ENCODE measurements at regions not wholly inside any gene's neighbourhood (a gene's known extent, or its start where the extent isn't known, plus 50 kb on each side); places are given as distances from the start of the nearest gene placed in this dataset.

DNA sequence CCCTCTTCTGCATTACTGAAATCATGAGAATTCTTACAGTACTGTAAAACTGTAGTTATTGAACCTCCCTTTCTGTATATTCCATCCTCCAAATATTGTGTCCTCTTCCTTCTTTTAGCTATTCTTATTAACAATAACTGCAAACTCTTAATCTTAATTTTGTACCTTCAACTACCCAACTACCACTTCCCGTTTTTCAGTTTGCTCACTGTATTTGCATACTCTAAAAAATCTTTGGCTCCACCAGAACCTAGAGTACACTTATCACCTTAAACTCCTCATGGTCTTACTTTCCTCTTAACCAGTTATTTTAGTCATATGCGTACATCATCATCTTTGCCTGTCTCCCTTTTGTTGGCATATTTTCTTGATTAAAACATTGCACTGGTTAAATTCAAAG lies 543.7 kb downstream of the ARAP2 start:
- TF ChIP-seq, protein P1, sequence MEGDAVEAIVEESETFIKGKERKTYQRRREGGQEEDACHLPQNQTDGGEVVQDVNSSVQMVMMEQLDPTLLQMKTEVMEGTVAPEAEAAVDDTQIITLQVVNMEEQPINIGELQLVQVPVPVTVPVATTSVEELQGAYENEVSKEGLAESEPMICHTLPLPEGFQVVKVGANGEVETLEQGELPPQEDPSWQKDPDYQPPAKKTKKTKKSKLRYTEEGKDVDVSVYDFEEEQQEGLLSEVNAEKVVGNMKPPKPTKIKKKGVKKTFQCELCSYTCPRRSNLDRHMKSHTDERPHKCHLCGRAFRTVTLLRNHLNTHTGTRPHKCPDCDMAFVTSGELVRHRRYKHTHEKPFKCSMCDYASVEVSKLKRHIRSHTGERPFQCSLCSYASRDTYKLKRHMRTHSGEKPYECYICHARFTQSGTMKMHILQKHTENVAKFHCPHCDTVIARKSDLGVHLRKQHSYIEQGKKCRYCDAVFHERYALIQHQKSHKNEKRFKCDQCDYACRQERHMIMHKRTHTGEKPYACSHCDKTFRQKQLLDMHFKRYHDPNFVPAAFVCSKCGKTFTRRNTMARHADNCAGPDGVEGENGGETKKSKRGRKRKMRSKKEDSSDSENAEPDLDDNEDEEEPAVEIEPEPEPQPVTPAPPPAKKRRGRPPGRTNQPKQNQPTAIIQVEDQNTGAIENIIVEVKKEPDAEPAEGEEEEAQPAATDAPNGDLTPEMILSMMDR (IDR thresholded peaks at IDR 0.05) = no peak
- no peak for TF ChIP-seq POLR2A (IDR thresholded peaks at IDR 0.05)
